HG02763 (cell line): ENCODE measurements at regions not wholly inside any gene's neighbourhood (a gene's known extent, or its start where the extent isn't known, plus 50 kb on each side); places are given as distances from the start of the nearest gene placed in this dataset.
"Not testable (repeated sequence)": the region's sequence is repeated elsewhere in the genome, so short reads cannot be mapped to it uniquely, and the experiment has no call there.

Source experiments
- ATAC-seq: cut with Tn5 transposase; IDR thresholded peaks from one replicate; pipeline ENCODE4 v1.9.1; 2021; ENCODE audit warnings: mild to moderate bottlenecking, moderate library complexity; ENCODE audit not compliant: unreplicated experiment

- ATAC-seq: no peak
These were observed 247.7 kb downstream of the PDCD6IP start for GRCh38 chr3:34046154-34046553.

- no peak for ATAC-seq
These were observed 255.2 kb downstream of the PDCD6IP start for GRCh38 chr3:34053626-34054025.

GRCh38 chr3:34056181-34056910 is 257.9 kb downstream of the PDCD6IP start:
- peak; percentile 12 for ATAC-seq

GRCh38 chr3:34056951-34057390 is 258.5 kb downstream of the PDCD6IP start:
- ATAC-seq: peak; percentile 95

- not testable (repeated sequence) for ATAC-seq
These were observed 262.6 kb downstream of the PDCD6IP start for GRCh38 chr3:34060995-34061394.

- ATAC-seq: no peak
These were observed 267.5 kb downstream of the PDCD6IP start for GRCh38 chr3:34065901-34066300.

GRCh38 chr3:34066328-34066727 is 267.9 kb downstream of the PDCD6IP start:
- no peak for ATAC-seq

- no peak for ATAC-seq
These were observed 268.6 kb downstream of the PDCD6IP start for GRCh38 chr3:34066999-34067398.

GRCh38 chr3:34067536-34068051 is 269.2 kb downstream of the PDCD6IP start:
- ATAC-seq: no peak

GRCh38 chr3:34068505-34068904 is 270.1 kb downstream of the PDCD6IP start:
- ATAC-seq: no peak

GRCh38 chr3:34070831-34071585 is 272.6 kb downstream of the PDCD6IP start:
- ATAC-seq: no peak

GRCh38 chr3:34072297-34072696 is 273.9 kb downstream of the PDCD6IP start:
- no peak for ATAC-seq

GRCh38 chr3:34073111-34073510 is 274.7 kb downstream of the PDCD6IP start:
- no peak for ATAC-seq

GRCh38 chr3:34073961-34074360 is 275.5 kb downstream of the PDCD6IP start:
- no peak for ATAC-seq

GRCh38 chr3:34075975-34076374 is 277.5 kb downstream of the PDCD6IP start:
- no peak for ATAC-seq

- peak; percentile 78 for ATAC-seq
These were observed 279.2 kb downstream of the PDCD6IP start for GRCh38 chr3:34077417-34078195.

GRCh38 chr3:34078418-34078817 is 280.0 kb downstream of the PDCD6IP start:
- no peak for ATAC-seq

GRCh38 chr3:34079849-34080248 is 281.4 kb downstream of the PDCD6IP start:
- ATAC-seq: not testable (repeated sequence)

GRCh38 chr3:34090379-34090778 is 291.9 kb downstream of the PDCD6IP start:
- not testable (repeated sequence) for ATAC-seq

- no peak for ATAC-seq
These were observed 292.4 kb downstream of the PDCD6IP start for GRCh38 chr3:34090876-34091275.

- not testable (repeated sequence) for ATAC-seq
These were observed 295.9 kb downstream of the PDCD6IP start for GRCh38 chr3:34094280-34094679.
